LNCAP (cell line): ENCODE measurements at regions not wholly inside any gene's neighbourhood (a gene's known extent, or its start where the extent isn't known, plus 50 kb on each side); places are given as distances from the start of the nearest gene placed in this dataset.

Source experiments
- CTCF ChIP-seq: fragments of 450-650 bp; IDR thresholded peaks from 2 replicates; pipeline ENCODE4 v1.5.1; 2017; ENCODE audit warnings: mild to moderate bottlenecking

- TF ChIP-seq CTCF = no peak
Observed at GRCh38 chr18:22742409-22742808, 190.7 kb upstream of the RBBP8 start.

- no peak for TF ChIP-seq CTCF
Observed at GRCh38 chr18:22745966-22746365, 187.2 kb upstream of the RBBP8 start.

GRCh38 chr18:22752014-22752413, 181.1 kb upstream of the RBBP8 start:
- TF ChIP-seq CTCF = no peak

GRCh38 chr18:22753130-22753831, 179.8 kb upstream of the RBBP8 start:
- no peak for TF ChIP-seq CTCF

GRCh38 chr18:22765896-22766295, 167.2 kb upstream of the RBBP8 start:
- TF ChIP-seq CTCF = no peak

- no peak for TF ChIP-seq CTCF
Observed at GRCh38 chr18:22767653-22768052, 165.5 kb upstream of the RBBP8 start.

GRCh38 chr18:22773944-22774343, 159.2 kb upstream of the RBBP8 start:
- no peak for TF ChIP-seq CTCF

- TF ChIP-seq CTCF = no peak
Observed at GRCh38 chr18:22778996-22779395, 154.1 kb upstream of the RBBP8 start.
